ENCODE measurements at regions not wholly inside any gene's neighbourhood (a gene's known extent, or its start where the extent isn't known, plus 50 kb on each side); places are given as distances from the start of the nearest gene placed in this dataset.

DNA sequence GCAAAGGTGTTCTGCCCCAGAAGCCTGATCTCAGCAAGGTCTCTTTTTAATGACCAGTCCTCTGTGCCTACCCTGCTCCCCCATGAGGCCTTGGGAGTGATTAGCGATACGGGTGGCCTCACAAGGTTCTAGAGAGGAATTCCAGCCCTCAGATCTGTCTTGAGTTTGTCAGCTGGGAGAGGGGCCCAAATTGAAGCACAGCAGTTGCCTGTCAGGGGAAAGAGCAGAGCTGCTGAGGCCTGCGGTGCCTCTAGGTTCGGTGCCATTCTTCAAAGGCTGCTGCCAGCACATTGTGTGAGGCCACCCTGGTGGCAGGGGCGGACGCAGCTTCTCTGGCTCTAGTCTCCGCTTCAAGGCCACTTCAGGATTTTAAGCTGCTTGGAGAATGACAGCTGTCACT, 85.7 kb upstream of the GRIA1 start:
- no peak overlapping the region for H3K4me3 ChIP-seq (replicated peaks in 1 of 2; ENCODE audit: low read depth in 2 of 2, low read length in 2 of 2)
- TF ChIP-seq, protein P1, sequence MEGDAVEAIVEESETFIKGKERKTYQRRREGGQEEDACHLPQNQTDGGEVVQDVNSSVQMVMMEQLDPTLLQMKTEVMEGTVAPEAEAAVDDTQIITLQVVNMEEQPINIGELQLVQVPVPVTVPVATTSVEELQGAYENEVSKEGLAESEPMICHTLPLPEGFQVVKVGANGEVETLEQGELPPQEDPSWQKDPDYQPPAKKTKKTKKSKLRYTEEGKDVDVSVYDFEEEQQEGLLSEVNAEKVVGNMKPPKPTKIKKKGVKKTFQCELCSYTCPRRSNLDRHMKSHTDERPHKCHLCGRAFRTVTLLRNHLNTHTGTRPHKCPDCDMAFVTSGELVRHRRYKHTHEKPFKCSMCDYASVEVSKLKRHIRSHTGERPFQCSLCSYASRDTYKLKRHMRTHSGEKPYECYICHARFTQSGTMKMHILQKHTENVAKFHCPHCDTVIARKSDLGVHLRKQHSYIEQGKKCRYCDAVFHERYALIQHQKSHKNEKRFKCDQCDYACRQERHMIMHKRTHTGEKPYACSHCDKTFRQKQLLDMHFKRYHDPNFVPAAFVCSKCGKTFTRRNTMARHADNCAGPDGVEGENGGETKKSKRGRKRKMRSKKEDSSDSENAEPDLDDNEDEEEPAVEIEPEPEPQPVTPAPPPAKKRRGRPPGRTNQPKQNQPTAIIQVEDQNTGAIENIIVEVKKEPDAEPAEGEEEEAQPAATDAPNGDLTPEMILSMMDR (IDR thresholded peaks at IDR 0.05; ENCODE audit: low read depth, low read length): no peak
- DNase-seq (ENCODE audit: low read depth in 2 of 2): no peak

GRCh38 chr5:153421676-153422075, 68.8 kb upstream of the GRIA1 start:
- H3K4me3 ChIP-seq (replicated peaks in 1 of 2; ENCODE audit: low read depth in 2 of 2, low read length in 2 of 2): no peak overlapping the region
- DNase-seq (ENCODE audit: low read depth in 2 of 2): no peak
- TF ChIP-seq, protein P1 (IDR thresholded peaks at IDR 0.05; ENCODE audit: low read depth, low read length): no peak

GRCh38 chr5:153425914-153426313, 64.6 kb upstream of the GRIA1 start:
- DNase-seq (ENCODE audit: low read depth in 2 of 2): peak in 1 of 2 donors; percentile 3
- TF ChIP-seq, protein P1 (IDR thresholded peaks at IDR 0.05; ENCODE audit: low read depth, low read length): peak; percentile 17

DNA sequence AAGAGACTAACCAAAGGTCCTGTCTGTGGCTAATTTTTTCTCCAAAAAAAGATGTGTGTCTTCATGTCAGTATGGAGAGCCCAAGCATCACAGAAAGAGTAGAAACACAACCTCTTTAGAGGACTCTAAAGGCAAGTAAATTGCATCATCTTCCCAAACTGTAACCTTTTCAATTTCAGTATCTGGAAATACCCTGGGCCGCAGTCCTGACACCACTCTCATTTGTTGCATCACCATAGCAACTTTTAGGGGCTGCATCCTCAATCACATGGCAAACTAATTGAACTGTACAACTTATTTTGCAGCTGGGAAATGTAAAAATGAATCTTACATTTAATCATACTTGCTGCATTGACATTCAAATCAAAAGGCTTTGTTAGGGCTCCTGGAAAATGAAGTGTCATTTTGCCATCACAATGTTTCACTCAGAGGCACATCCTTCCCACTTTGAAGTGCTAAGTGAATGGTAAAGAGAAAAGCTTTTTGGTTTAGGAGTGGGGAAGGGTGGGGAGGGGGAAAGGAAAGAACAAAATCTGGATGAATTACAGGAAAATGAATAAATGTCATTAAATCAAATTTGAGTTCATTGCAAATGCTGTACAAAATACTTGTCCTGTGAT, 60.6 kb upstream of the GRIA1 start:
- no peak for DNase-seq (ENCODE audit: low read depth in 2 of 2)
- no peak overlapping the region for H3K4me3 ChIP-seq (replicated peaks in 1 of 2; ENCODE audit: low read depth in 2 of 2, low read length in 2 of 2)
- TF ChIP-seq, protein P1 (IDR thresholded peaks at IDR 0.05; ENCODE audit: low read depth, low read length): no peak

More at GRCh38 chr5:153425914-153426313, 64.6 kb upstream of the GRIA1 start:
- no peak overlapping the region for H3K4me3 ChIP-seq (replicated peaks in 1 of 2; ENCODE audit: low read depth in 2 of 2, low read length in 2 of 2)

DNA sequence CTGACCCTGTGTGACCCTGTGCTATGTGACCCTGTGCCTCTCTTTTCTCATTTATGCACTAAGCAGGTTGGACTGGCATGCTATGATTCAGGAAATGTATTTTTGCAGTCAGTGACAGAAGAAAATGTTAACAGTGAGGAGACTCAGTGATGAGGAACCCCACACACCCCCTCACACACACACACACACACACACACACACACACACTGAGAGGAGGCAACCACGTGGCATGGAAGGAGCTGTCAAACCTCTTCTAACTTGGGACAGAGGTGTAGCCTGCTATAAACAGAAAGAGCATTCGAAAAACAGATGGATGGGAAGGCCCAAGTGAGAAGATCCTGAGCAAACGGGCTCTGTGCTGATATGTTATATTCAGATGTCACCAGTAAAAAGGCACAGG, 57.9 kb upstream of the GRIA1 start:
- TF ChIP-seq, protein P1 (IDR thresholded peaks at IDR 0.05; ENCODE audit: low read depth, low read length): no peak
- DNase-seq (ENCODE audit: low read depth in 2 of 2): no peak
- no peak overlapping the region for H3K4me3 ChIP-seq (replicated peaks in 1 of 2; ENCODE audit: low read depth in 2 of 2, low read length in 2 of 2)

- TF ChIP-seq, protein P1 (IDR thresholded peaks at IDR 0.05; ENCODE audit: low read depth, low read length): no peak
- no peak for DNase-seq (ENCODE audit: low read depth in 2 of 2)
- H3K4me3 ChIP-seq (replicated peaks in 1 of 2; ENCODE audit: low read depth in 2 of 2, low read length in 2 of 2): no peak overlapping the region
These were observed 53.2 kb upstream of the GRIA1 start for GRCh38 chr5:153437251-153437650.

DNA sequence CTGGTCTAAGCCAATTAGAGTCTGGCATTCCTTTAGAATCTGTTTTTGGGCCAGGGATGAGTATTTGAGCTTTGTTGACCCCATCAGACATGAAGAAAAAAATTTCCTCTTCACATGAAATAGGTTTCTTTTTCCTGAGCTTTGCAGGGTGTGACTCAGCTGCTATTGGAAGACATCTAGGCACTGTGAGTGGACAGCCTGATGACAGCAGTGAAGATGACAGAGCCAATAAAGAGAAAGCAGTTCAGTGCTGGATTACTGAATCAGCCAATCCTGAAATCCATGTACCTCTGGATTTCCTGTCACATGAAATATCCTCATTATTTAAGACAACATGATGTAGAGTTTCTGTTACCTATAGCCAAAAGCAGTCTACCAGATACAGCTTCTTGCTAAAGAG, 51.3 kb upstream of the GRIA1 start:
- TF ChIP-seq, protein P1 (IDR thresholded peaks at IDR 0.05; ENCODE audit: low read depth, low read length): no peak
- DNase-seq (ENCODE audit: low read depth in 2 of 2): peak in 1 of 2 donors; percentile 11
- no peak overlapping the region for H3K4me3 ChIP-seq (replicated peaks in 1 of 2; ENCODE audit: low read depth in 2 of 2, low read length in 2 of 2)
